Right lobe of liver (tissue), 4 donors: ENCODE measurements at regions not wholly inside any gene's neighbourhood (a gene's known extent, or its start where the extent isn't known, plus 50 kb on each side); places are given as distances from the start of the nearest gene placed in this dataset.

Source experiments
- POLR2A ChIP-seq: fragments of 450-650 bp; IDR thresholded peaks from one replicate; pipeline ENCODE4 v1.6.1; 2017; ENCODE audit warnings: antibody characterized with exemption, mild to moderate bottlenecking
- TF ChIP-seq, protein P1 (sequence below), 4 donors: fragments of 200-600 bp in 3 of 4; fragments of 450-650 bp in 1 of 4; IDR thresholded peaks; one replicate each; pipeline versions ENCODE4 v1.5.1 to v1.8.0; 2016 to 2022; ENCODE audit warnings: antibody characterized with exemption in 4 of 4, mild to moderate bottlenecking in 2 of 4
- donor health status: DM: no; HTN: no; CAD: no.
- donor health status: DM: no; HTN: no; CAD: no.
- donor health status: DM: no; HTN: yes; CAD: no.

DNA sequence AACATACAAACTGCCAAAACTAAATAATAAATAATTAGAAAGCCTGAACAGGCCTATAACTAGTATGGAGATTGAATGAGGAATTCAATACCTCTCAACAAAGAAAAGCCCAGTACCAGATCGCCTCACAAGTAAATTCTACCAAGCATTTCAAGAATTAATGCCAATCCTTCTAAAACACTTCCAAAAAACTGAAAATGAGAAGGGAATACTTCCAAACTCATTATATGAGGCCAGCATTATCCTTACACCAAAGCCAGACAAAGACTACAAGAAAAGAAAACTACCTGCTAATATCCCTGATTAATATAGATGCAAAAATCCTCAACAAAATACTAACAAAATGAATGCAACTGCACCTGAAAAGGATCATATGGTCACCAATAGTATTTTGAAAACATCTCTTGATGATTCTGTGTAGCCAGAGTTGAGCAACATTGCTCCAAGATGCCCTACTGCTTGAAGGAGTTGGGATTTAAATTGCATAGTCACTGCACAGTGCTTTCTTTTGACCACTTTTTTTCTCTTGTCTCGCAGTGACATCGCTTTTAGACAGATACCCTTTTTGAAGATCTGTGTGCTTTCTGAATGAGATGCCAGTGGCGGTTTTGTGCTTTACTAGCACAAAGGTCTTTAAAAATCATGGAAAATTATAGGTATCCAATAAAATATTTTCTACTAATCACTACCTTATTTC, 487.2 kb upstream of the RASGRP1 start:
- TF ChIP-seq POLR2A: no peak
- TF ChIP-seq, protein P1, sequence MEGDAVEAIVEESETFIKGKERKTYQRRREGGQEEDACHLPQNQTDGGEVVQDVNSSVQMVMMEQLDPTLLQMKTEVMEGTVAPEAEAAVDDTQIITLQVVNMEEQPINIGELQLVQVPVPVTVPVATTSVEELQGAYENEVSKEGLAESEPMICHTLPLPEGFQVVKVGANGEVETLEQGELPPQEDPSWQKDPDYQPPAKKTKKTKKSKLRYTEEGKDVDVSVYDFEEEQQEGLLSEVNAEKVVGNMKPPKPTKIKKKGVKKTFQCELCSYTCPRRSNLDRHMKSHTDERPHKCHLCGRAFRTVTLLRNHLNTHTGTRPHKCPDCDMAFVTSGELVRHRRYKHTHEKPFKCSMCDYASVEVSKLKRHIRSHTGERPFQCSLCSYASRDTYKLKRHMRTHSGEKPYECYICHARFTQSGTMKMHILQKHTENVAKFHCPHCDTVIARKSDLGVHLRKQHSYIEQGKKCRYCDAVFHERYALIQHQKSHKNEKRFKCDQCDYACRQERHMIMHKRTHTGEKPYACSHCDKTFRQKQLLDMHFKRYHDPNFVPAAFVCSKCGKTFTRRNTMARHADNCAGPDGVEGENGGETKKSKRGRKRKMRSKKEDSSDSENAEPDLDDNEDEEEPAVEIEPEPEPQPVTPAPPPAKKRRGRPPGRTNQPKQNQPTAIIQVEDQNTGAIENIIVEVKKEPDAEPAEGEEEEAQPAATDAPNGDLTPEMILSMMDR (IDR thresholded peaks at IDR 0.05): no peak
